ENCODE measurements at regions not wholly inside any gene's neighbourhood (a gene's known extent, or its start where the extent isn't known, plus 50 kb on each side); places are given as distances from the start of the nearest gene placed in this dataset.

DNA sequence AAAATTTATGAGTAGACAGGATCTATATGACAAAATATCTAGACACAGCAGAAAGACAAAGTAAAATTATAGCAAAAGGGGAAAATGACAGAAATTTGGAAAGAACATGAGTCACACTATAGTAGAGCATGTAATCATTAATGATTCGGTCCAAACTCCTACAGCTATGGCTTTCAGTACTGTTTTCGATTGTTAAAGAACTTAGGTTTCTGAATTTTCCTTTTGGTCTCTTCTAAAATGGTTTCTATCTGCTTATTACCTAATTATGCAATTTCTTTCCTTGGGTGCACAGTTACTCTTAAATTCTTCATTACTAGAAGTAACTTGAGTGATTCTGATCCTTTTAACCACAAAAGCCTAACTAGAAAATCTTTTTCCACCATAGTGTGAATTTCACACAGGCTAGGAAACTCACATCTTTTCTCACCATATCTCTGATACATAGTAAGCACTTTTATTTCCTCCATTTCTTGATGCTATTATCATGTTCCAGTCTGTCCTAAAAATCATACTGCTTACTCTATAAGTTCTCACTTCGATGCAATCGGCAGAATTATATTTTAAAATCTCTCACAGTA, 1101.4 kb downstream of the PCDH9 start:
- TF ChIP-seq, protein P1, sequence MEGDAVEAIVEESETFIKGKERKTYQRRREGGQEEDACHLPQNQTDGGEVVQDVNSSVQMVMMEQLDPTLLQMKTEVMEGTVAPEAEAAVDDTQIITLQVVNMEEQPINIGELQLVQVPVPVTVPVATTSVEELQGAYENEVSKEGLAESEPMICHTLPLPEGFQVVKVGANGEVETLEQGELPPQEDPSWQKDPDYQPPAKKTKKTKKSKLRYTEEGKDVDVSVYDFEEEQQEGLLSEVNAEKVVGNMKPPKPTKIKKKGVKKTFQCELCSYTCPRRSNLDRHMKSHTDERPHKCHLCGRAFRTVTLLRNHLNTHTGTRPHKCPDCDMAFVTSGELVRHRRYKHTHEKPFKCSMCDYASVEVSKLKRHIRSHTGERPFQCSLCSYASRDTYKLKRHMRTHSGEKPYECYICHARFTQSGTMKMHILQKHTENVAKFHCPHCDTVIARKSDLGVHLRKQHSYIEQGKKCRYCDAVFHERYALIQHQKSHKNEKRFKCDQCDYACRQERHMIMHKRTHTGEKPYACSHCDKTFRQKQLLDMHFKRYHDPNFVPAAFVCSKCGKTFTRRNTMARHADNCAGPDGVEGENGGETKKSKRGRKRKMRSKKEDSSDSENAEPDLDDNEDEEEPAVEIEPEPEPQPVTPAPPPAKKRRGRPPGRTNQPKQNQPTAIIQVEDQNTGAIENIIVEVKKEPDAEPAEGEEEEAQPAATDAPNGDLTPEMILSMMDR (IDR thresholded peaks at IDR 0.05): no peak
- TF ChIP-seq POLR2A (IDR thresholded peaks at IDR 0.05): no peak

Measured in gastroesophageal sphincter (tissue), 3 donors.